ENCODE measurements at regions not wholly inside any gene's neighbourhood (a gene's known extent, or its start where the extent isn't known, plus 50 kb on each side); places are given as distances from the start of the nearest gene placed in this dataset.

- no peaks in the 10 kb centered on the region for H3K4me1 Mint-ChIP-seq
- no peaks in the 10 kb centered on the region for H3K27me3 ChIP-seq (ENCODE audit: control insufficient read depth, insufficient read depth, low read length)
- peaks cover 3 to 20% of the 10 kb centered on the region in 2 donors for H3K9me3 Mint-ChIP-seq
- H3K27me3 Mint-ChIP-seq (ENCODE audit: low read depth in 2 of 2) = no peaks in the 10 kb centered on the region
- H3K4me3 ChIP-seq (ENCODE audit: low read length) = no peak overlapping the region
- no peak overlapping the region for H3K27ac ChIP-seq (ENCODE audit: low read length)
- intact Hi-C loops (cut with micrococcal nuclease) = no loop called here
- no CpG with 5 or more reads among the region's 1 CpG for WGBS (ENCODE audit: insufficient coverage)
- no peak for TF ChIP-seq CTCF (IDR thresholded peaks at IDR 0.05)
- no peaks in the 10 kb centered on the region for H3K36me3 ChIP-seq (ENCODE audit: control insufficient read depth, insufficient read depth, low read length)
- no peaks in the 10 kb centered on the region for H3K4me1 ChIP-seq (ENCODE audit: control insufficient read depth, insufficient read depth, low read length)
- no peak overlapping the region for H3K27ac Mint-ChIP-seq
- peaks cover 9% of the 10 kb centered on the region for H3K9me3 ChIP-seq (ENCODE audit: control insufficient read depth, insufficient read depth, low read length)
- no peak overlapping the region for H3K4me3 Mint-ChIP-seq
- no peaks in the 10 kb centered on the region for H3K36me3 Mint-ChIP-seq
- ATAC-seq = no peak
- no peak for DNase-seq
Measured at GRCh38 chr11:91955206-91955605, 269.4 kb upstream of the FAT3 start.

- Mint-ChIP-seq H3K27me3 (ENCODE audit: low read depth in 2 of 2) (no peaks in the 10 kb centered on the region), H3K36me3 (no peaks in the 10 kb centered on the region), H3K4me3 (no peak overlapping the region), H3K9me3 (peaks cover 10 to 19% of the 10 kb centered on the region in 2 donors), H3K27ac (no peak overlapping the region), H3K4me1 (no peaks in the 10 kb centered on the region)
- ATAC-seq (no peak), DNase-seq (no peak)
- WGBS (ENCODE audit: insufficient coverage) = 88% methylated on average over 5 of the region's 5 CpGs
- Histone ChIP-seq H3K36me3 (ENCODE audit: control insufficient read depth, insufficient read depth, low read length) (no peaks in the 10 kb centered on the region), H3K4me3 (ENCODE audit: low read length) (no peak overlapping the region), H3K4me1 (ENCODE audit: control insufficient read depth, insufficient read depth, low read length) (no peaks in the 10 kb centered on the region), H3K9me3 (ENCODE audit: control insufficient read depth, insufficient read depth, low read length) (no peaks in the 10 kb centered on the region), H3K27me3 (ENCODE audit: control insufficient read depth, insufficient read depth, low read length) (no peaks in the 10 kb centered on the region), H3K27ac (ENCODE audit: low read length) (no peak overlapping the region)
- intact Hi-C loops (cut with micrococcal nuclease) = no loop called here
- no peak for TF ChIP-seq CTCF (IDR thresholded peaks at IDR 0.05)
Measured at GRCh38 chr11:91952056-91952455, 272.6 kb upstream of the FAT3 start.

- no peaks in the 10 kb centered on the region for H3K27me3 ChIP-seq (ENCODE audit: control insufficient read depth, insufficient read depth, low read length)
- no peak overlapping the region for H3K4me3 Mint-ChIP-seq
- intact Hi-C loops (cut with micrococcal nuclease) = no loop called here
- no peak for ATAC-seq
- no peak for TF ChIP-seq CTCF (IDR thresholded peaks at IDR 0.05)
- H3K27ac Mint-ChIP-seq = no peak overlapping the region
- H3K4me1 ChIP-seq (ENCODE audit: control insufficient read depth, insufficient read depth, low read length) = no peaks in the 10 kb centered on the region
- no peak overlapping the region for H3K27ac ChIP-seq (ENCODE audit: low read length)
- no peak overlapping the region for H3K4me3 ChIP-seq (ENCODE audit: low read length)
- H3K4me1 Mint-ChIP-seq = no peaks in the 10 kb centered on the region
- no peaks in the 10 kb centered on the region for H3K36me3 ChIP-seq (ENCODE audit: control insufficient read depth, insufficient read depth, low read length)
- H3K36me3 Mint-ChIP-seq = no peaks in the 10 kb centered on the region
- peaks cover 19 to 23% of the 10 kb centered on the region in 2 donors for H3K9me3 Mint-ChIP-seq
- H3K9me3 ChIP-seq (ENCODE audit: control insufficient read depth, insufficient read depth, low read length) = no peaks in the 10 kb centered on the region
- 0% methylated on average over 2 of the region's 2 CpGs for WGBS (ENCODE audit: insufficient coverage)
- H3K27me3 Mint-ChIP-seq (ENCODE audit: low read depth in 2 of 2) = no peaks in the 10 kb centered on the region
- no peak for DNase-seq
Measured at GRCh38 chr11:91947215-91947820, 277.3 kb upstream of the FAT3 start.

- Mint-ChIP-seq H3K36me3 (no peaks in the 10 kb centered on the region), H3K9me3 (peaks cover 19 to 23% of the 10 kb centered on the region in 2 donors), H3K27me3 (ENCODE audit: low read depth in 2 of 2) (no peaks in the 10 kb centered on the region), H3K4me3 (no peak overlapping the region), H3K4me1 (no peaks in the 10 kb centered on the region), H3K27ac (no peak overlapping the region)
- ATAC-seq = no peak
- Histone ChIP-seq H3K36me3 (ENCODE audit: control insufficient read depth, insufficient read depth, low read length) (no peaks in the 10 kb centered on the region), H3K27ac (ENCODE audit: low read length) (no peak overlapping the region), H3K27me3 (ENCODE audit: control insufficient read depth, insufficient read depth, low read length) (no peaks in the 10 kb centered on the region), H3K4me3 (ENCODE audit: low read length) (no peak overlapping the region), H3K4me1 (ENCODE audit: control insufficient read depth, insufficient read depth, low read length) (no peaks in the 10 kb centered on the region), H3K9me3 (ENCODE audit: control insufficient read depth, insufficient read depth, low read length) (no peaks in the 10 kb centered on the region)
- WGBS (ENCODE audit: insufficient coverage) = 23% methylated on average over 1 of the region's 1 CpG
- intact Hi-C loops (cut with micrococcal nuclease) = no loop called here
- no peak for TF ChIP-seq CTCF (IDR thresholded peaks at IDR 0.05)
- DNase-seq = no peak
Measured at GRCh38 chr11:91946397-91946951, 278.1 kb upstream of the FAT3 start.

Measured in natural killer cell (primary cell).